ENCODE measurements at regions not wholly inside any gene's neighbourhood (a gene's known extent, or its start where the extent isn't known, plus 50 kb on each side); places are given as distances from the start of the nearest gene placed in this dataset.

DNA sequence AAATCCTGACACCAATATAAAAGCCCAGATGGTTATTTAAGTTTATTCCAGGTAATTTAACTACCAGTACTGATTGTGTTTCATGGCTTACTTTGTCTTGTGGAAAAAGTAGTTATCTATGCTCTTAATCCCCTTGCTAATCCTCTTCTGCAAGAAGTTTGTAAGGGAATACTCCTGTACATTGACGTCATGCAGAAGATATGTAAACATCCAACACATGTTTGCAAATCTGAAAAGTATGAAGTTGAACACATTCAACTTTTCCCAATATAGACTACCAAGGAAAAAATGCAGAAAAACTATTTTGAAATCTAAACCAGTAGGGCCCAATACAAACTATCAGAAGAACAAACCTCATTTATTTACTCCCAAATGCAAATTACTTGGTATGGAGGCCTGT, 56.3 kb upstream of the ELL2 start:
- DNase-seq = no peak

DNA sequence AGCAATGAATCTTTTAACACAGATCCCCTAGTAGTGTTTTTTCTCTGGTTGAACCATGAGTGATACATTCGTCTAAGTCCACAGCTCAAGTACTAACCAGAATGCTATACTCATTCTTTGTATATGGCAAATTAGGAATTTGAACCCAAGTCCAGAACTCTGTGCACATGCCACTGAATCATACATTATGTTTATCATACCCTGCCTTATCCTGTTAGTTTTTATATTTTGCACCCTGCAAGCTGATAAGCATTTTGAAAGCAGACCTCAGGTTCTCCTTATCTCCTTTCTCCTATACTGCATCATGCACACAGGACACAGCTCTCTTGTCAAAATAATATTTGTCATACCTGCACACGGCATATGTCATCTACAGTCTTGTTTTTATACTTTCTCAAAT, 54.6 kb upstream of the ELL2 start:
- no peak for DNase-seq

DNA sequence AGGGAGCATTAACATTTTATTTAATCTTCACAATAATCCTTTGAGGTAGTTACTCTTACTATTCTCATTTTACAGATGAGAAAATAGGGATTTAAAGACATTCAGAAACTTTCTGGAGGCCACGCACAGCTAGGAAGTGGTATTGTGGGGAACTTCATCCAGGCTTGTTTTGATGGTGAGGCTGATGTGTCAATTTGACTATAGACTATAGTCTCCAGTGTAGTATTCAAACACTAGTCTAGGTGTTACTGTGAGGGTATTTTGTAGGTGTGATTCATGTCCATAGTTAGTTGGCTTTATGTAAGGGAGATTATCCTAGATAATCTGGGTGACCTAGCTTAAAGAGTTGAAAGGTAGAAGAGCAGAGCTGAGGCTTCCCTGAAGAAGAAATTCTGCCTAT, 54.1 kb upstream of the ELL2 start:
- DNase-seq = no peak

DNA sequence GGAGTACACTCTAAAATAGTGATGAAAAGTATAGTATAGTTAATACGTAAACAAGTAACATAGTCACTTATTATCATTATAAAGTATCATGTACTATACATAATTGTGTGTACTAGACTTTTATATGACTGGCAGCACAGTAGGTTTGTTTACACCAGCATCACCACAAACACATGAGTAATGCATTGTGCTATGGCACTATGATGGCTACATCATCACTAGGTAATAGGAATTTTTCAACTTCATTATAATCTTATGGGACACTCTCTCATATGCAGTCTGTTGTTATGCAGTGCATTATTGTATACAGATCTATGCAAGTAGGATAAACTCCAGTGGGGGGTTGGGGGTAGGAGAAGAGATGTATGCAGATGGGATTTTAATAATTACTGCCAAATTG, 52.7 kb upstream of the ELL2 start:
- DNase-seq = no peak

DNA sequence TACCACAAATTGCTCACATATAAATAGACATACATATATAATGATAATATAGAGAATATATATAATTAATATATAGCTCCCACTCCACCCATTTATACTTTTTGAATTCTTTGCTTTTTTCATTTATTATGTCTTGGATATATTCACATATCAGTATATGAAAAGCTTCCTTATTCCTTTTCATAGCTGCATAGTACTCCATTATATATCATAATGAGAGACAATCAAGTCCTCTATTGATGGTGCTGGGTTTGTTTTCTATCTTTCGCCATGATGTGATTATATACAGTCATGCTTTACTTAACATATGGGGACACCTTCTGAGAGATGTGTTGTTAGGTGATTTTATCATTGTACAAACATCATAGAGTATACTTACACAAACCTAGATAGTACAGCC, 51.6 kb upstream of the ELL2 start:
- DNase-seq = no peak

DNA sequence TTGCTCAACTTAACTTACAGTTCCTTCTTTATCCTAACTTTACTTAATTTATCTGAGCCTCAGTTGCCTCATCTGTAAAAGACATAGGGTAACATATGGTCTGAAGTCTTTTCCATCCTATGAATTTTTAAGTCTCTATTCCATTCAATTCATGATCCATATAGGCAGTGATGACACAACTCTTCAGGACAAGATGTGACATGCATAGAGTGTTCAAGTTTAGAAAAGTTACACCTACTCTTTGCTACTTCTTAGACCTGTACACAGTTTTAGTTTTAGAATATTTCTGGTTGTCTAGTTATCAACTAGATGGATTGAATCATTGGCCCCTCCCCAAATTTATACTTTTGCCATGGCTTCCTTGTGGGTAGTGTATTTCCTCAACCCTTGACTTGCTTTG, 50.7 kb upstream of the ELL2 start:
- DNase-seq = no peak
